IMR-90 (cell line): ENCODE measurements at regions not wholly inside any gene's neighbourhood (a gene's known extent, or its start where the extent isn't known, plus 50 kb on each side); places are given as distances from the start of the nearest gene placed in this dataset.

Experiments used
- ATAC-seq: fragments of 200-7000 bp; cut with Tn5 transposase; 2 replicates; pipeline ENCODE4 v1.9.1; 2020; ENCODE audit warnings: low read depth, mild to moderate bottlenecking, moderate library complexity
- BruUV-seq: library from RNA; stranded (reverse); fragments of 400-500 nt; replicated peaks from 2 replicates; lab custom pipeline; 2021; lab: Mats Ljungman, UMichigan
- CTCF ChIA-PET: fragments of 300-600 bp; formaldehyde crosslinking; extraction: SDS; loops from one replicate; lab custom pipeline; 2021; ENCODE audit warnings: antibody characterized with exemption; lab: Yijun Ruan, JAX
- POLR2A ChIA-PET: fragments of 300-600 bp; sonication (Branson Sonifier 250); formaldehyde crosslinking; loops from one replicate; lab custom pipeline; 2022; ENCODE audit warnings: antibody characterized with exemption; ENCODE audit not compliant: unreplicated experiment; lab: Charles Lee
- DNase-seq: peaks from one replicate; pipeline ENCODE4 v3.0.0; 2013
- H2AFZ ChIP-seq: replicated peaks from 2 replicates; pipeline ENCODE3; 2013; ENCODE audit warnings: low read length, mild to moderate bottlenecking; ENCODE audit not compliant: poor library complexity
- H2AK5ac ChIP-seq: 2 replicates; pipeline ENCODE4 v1.6.1; 2013; ENCODE audit warnings: low read depth, low read length, inconsistent platforms
- H2AK9ac ChIP-seq: replicated peaks from 2 replicates; pipeline ENCODE3; 2013; ENCODE audit warnings: mild to moderate bottlenecking, low read depth, low read length, moderate library complexity; ENCODE audit not compliant: poor library complexity
- H2BK120ac ChIP-seq: 2 replicates; pipeline ENCODE4 v1.6.1; 2013; ENCODE audit warnings: low read depth, low read length, inconsistent platforms
- H2BK15ac ChIP-seq: 3 replicates; pipeline ENCODE4 v1.6.1; 2013; ENCODE audit warnings: low read depth, low read length, inconsistent platforms
- H2BK20ac ChIP-seq: 2 replicates; pipeline ENCODE4 v1.6.1; 2013; ENCODE audit warnings: low read depth, mild to moderate bottlenecking, inconsistent platforms, low read length, moderate library complexity
- H2BK5ac ChIP-seq: 2 replicates; pipeline ENCODE4 v1.6.1; 2013; ENCODE audit warnings: mild to moderate bottlenecking, low read depth, low read length, inconsistent platforms; ENCODE audit not compliant: poor library complexity, severe bottlenecking
- H3K14ac ChIP-seq: replicated peaks from 2 replicates; pipeline ENCODE4 v1.6.1; 2013; ENCODE audit warnings: low read depth, low read length, inconsistent platforms
- H3K18ac ChIP-seq: 2 replicates; pipeline ENCODE4 v1.6.1; 2013; ENCODE audit warnings: low read depth, low read length, control low read depth
- H3K23ac ChIP-seq: 2 replicates; pipeline ENCODE4 v1.6.1; 2013; ENCODE audit warnings: low read depth, low read length, inconsistent platforms
- H3K27ac ChIP-seq: 2 replicates; pipeline ENCODE4 v1.5.1; 2013; ENCODE audit warnings: mild to moderate bottlenecking, control low read depth, low read length; ENCODE audit not compliant: insufficient read depth
- H3K27me3 ChIP-seq: 2 replicates; pipeline ENCODE4 v1.6.1; 2013; ENCODE audit warnings: low read length; ENCODE audit not compliant: control insufficient read depth, insufficient read depth
- H3K36me3 ChIP-seq: 2 replicates; pipeline ENCODE4 v1.6.1; 2013; ENCODE audit warnings: low read length, mixed read lengths; ENCODE audit not compliant: control insufficient read depth, insufficient read depth
- H3K4ac ChIP-seq: 2 replicates; pipeline ENCODE4 v1.6.1; 2013; ENCODE audit warnings: low read depth, low read length, inconsistent platforms
- H3K4me1 ChIP-seq: 2 replicates; pipeline ENCODE4 v1.6.1; 2013; ENCODE audit warnings: low read length, mixed read lengths; ENCODE audit not compliant: control insufficient read depth, insufficient read depth
- H3K4me2 ChIP-seq: 2 replicates; pipeline ENCODE4 v1.6.1; 2013; ENCODE audit warnings: low read depth, mild to moderate bottlenecking, control low read depth, low read length, moderate library complexity
- H3K4me3 ChIP-seq: 2 replicates; pipeline ENCODE4 v1.5.1; 2013; ENCODE audit warnings: low read depth, mild to moderate bottlenecking, control low read depth, low read length, moderate library complexity; ENCODE audit not compliant: insufficient read depth
- H3K56ac ChIP-seq: 2 replicates; pipeline ENCODE4 v1.6.1; 2013; ENCODE audit warnings: low read length, inconsistent platforms; ENCODE audit not compliant: insufficient read depth; ENCODE audit errors: extremely low read depth
- H3K79me1 ChIP-seq, 2 experiments: 2 replicates each; pipeline ENCODE4 v1.6.1; 2013; ENCODE audit warnings: low read length in 2 of 2, inconsistent platforms in 1 of 2, low read depth in 1 of 2
- H3K9ac ChIP-seq: 2 replicates; pipeline ENCODE4 v1.6.1; 2013; ENCODE audit warnings: low read depth, low read length, control low read depth
- H3K9me1 ChIP-seq: 2 replicates; pipeline ENCODE4 v1.6.1; 2013; ENCODE audit warnings: low read length, inconsistent platforms; ENCODE audit not compliant: insufficient read depth
- H3K9me3 ChIP-seq: 2 replicates; pipeline ENCODE4 v1.6.1; 2013; ENCODE audit warnings: low read length; ENCODE audit not compliant: control insufficient read depth, insufficient read depth
- H4K20me1 ChIP-seq: 2 replicates; pipeline ENCODE4 v1.6.1; 2013; ENCODE audit warnings: low read length, inconsistent platforms; ENCODE audit not compliant: insufficient read depth
- H4K5ac ChIP-seq: 2 replicates; pipeline ENCODE4 v1.6.1; 2013; ENCODE audit warnings: mild to moderate bottlenecking, low read depth, low read length, control low read depth
- H4K8ac ChIP-seq, 2 experiments: 2 replicates each; pipeline ENCODE4 v1.6.1; 2013; ENCODE audit warnings: low read depth in 2 of 2, low read length in 2 of 2, control low read depth in 1 of 2, inconsistent platforms in 1 of 2
- H4K91ac ChIP-seq: 2 replicates; pipeline ENCODE4 v1.6.1; 2013; ENCODE audit warnings: low read depth, low read length, inconsistent platforms; ENCODE audit not compliant: insufficient read depth
- CEBPB ChIP-seq: IDR thresholded peaks from 2 replicates; pipeline ENCODE4 v1.6.1; 2012; ENCODE audit warnings: low read depth, low read length, improper control_type of control experiment
- POLR2A ChIP-seq: IDR thresholded peaks from 2 replicates; pipeline ENCODE4 v1.6.1; 2012; ENCODE audit warnings: mild to moderate bottlenecking, low read depth, low read length
- RCOR1 ChIP-seq: IDR thresholded peaks from 2 replicates; pipeline ENCODE4 v1.6.1; 2012; ENCODE audit warnings: mild to moderate bottlenecking, low read length, improper control_type of control experiment; ENCODE audit not compliant: insufficient replicate concordance
- RFX5 ChIP-seq: IDR thresholded peaks from 2 replicates; pipeline ENCODE4 v1.8.0; 2012; ENCODE audit warnings: low read depth, mild to moderate bottlenecking, low read length, moderate library complexity
- USF2 ChIP-seq: fragments of 150-350 bp; IDR thresholded peaks from 2 replicates; pipeline ENCODE4 v1.6.1; 2017; ENCODE audit warnings: mild to moderate bottlenecking, antibody characterized with exemption, low read length, low read depth
- WGBS, 2 experiments: methylation state at CpG; one replicate each; pipeline versions ENCODE4 v1.1.5 to v1.1.7; 2013; ENCODE audit warnings: missing lambda C conversion rate in 2 of 2; ENCODE audit not compliant: insufficient read length in 1 of 2; ENCODE audit errors: extremely low coverage in 2 of 2; 5-methylcytosine and 5-hydroxymethylcytosine counted together
- dilution Hi-C: fragments of 300-500 bp; cut with HindIII; formaldehyde crosslinking; loops from one replicate; pipeline ENCODE4 v1.14.3; 2018; ENCODE audit warnings: low sequenced_read_pairs; ENCODE audit not compliant: unreplicated experiment
- in situ Hi-C: fragments of 300-500 bp; cut with MboI; formaldehyde crosslinking; loops from 3 replicates; pipeline ENCODE4 v1.14.3; 2019; ENCODE audit warnings: low sequenced_read_pairs, inconsistent platforms, mixed read lengths
- intact Hi-C: fragments of 100-400 bp; cut with micrococcal nuclease; formaldehyde crosslinking; loops from 2 replicates; pipeline ENCODE4 v1.10.0; 2022

GRCh38 chr18:39162013-39162827 is 1596.6 kb upstream of the CELF4 start:
- Histone ChIP-seq H3K14ac (no peak overlapping the region), H3K56ac (no peak overlapping the region), H3K79me1 (no peaks in the 10 kb centered on the region), H2AK5ac (no peak overlapping the region), H2AFZ (no peak overlapping the region), H4K8ac (no peak overlapping the region), H3K9me1 (no peaks in the 10 kb centered on the region), H4K5ac (no peak overlapping the region), H3K4me2 (no peak overlapping the region), H3K27ac (no peak overlapping the region), H3K27me3 (no peaks in the 10 kb centered on the region), H2AK9ac (no peak overlapping the region), H3K23ac (no peak overlapping the region), H3K18ac (no peak overlapping the region), H2BK120ac (no peak overlapping the region), H4K20me1 (no peaks in the 10 kb centered on the region), H3K4ac (no peak overlapping the region), H3K9me3 (no peaks in the 10 kb centered on the region), H3K36me3 (no peaks in the 10 kb centered on the region), H3K4me1 (no peaks in the 10 kb centered on the region), H2BK20ac (no peak overlapping the region), H3K9ac (no peak overlapping the region), H3K4me3 (no peak overlapping the region), H4K91ac (no peak overlapping the region), H2BK5ac (no peak overlapping the region), H2BK15ac (no peak overlapping the region)
- DNase-seq (no peak), ATAC-seq (no peak)
- CTCF ChIA-PET = interaction anchor here (0.9 kb wide), 1 partner anchor 29 kb away, joined by 3 read pairs; no protein-coding TSS in a partner anchor
- WGBS, 2 experiments = 86% methylated on average over 1 of the region's 11 CpGs; no CpG with 5 or more reads in 1 of the 2 experiments
- intact Hi-C loops = no loop called here
- in situ Hi-C loops = no loop called here
- dilution Hi-C loops = no loop called here
- POLR2A ChIA-PET = no interaction called here
- BruUV-seq = no TSS peak
- TF ChIP-seq CEBPB (no peak), RFX5 (no peak), POLR2A (no peak), USF2 (no peak), RCOR1 (no peak)
